Chondrocyte (in vitro differentiated cells): ENCODE measurements at regions not wholly inside any gene's neighbourhood (a gene's known extent, or its start where the extent isn't known, plus 50 kb on each side); places are given as distances from the start of the nearest gene placed in this dataset.
"Not testable (repeated sequence)": the region's sequence is repeated elsewhere in the genome, so short reads cannot be mapped to it uniquely, and the experiment has no call there.

Experiments used
- DNase-seq: peaks from one replicate; pipeline ENCODE4 v3.0.0; 2021; ENCODE audit warnings: mixed read lengths, low spot score
- H3K27ac Mint-ChIP-seq: one replicate; pipeline ENCODE4 v1.8.0; 2021; ENCODE audit warnings: mild to moderate bottlenecking, moderate library complexity, mixed read lengths; ENCODE audit not compliant: unreplicated experiment
- H3K27me3 Mint-ChIP-seq: 2 replicates; pipeline ENCODE4 v1.8.0; 2021; ENCODE audit warnings: low read depth, mixed read lengths
- H3K36me3 Mint-ChIP-seq: 2 replicates; pipeline ENCODE4 v1.8.0; 2021; ENCODE audit warnings: low read depth, mixed read lengths
- H3K4me1 Mint-ChIP-seq: 2 replicates; pipeline ENCODE4 v1.8.0; 2021; ENCODE audit warnings: low read depth, mild to moderate bottlenecking, mixed read lengths
- H3K4me3 Mint-ChIP-seq: one replicate; pipeline ENCODE4 v1.8.0; 2021; ENCODE audit warnings: mild to moderate bottlenecking, moderate library complexity, mixed read lengths; ENCODE audit not compliant: unreplicated experiment
- H3K9me3 Mint-ChIP-seq: 2 replicates; pipeline ENCODE4 v1.8.0; 2021; ENCODE audit warnings: low read depth, mixed read lengths
- CTCF ChIP-seq: fragments of 200-600 bp; sonication (generic); IDR thresholded peaks from 2 replicates; pipeline ENCODE4 v1.5.0; 2021; ENCODE audit warnings: antibody characterized with exemption, mild to moderate bottlenecking, moderate library complexity

- no peak for TF ChIP-seq CTCF
- H3K36me3 Mint-ChIP-seq: no peaks in the 10 kb centered on the region
- H3K4me3 Mint-ChIP-seq: no peak overlapping the region
- no peak for DNase-seq
- H3K27me3 Mint-ChIP-seq: peaks cover 3% of the 10 kb centered on the region
- H3K4me1 Mint-ChIP-seq: no peaks in the 10 kb centered on the region
- H3K27ac Mint-ChIP-seq: no peak overlapping the region
- no peaks in the 10 kb centered on the region for H3K9me3 Mint-ChIP-seq
These were observed 490.8 kb downstream of the HTR1B start for GRCh38 chr6:76972474-76972873.

- peaks cover 12% of the 10 kb centered on the region for H3K9me3 Mint-ChIP-seq
- not testable (repeated sequence) for H3K27me3 Mint-ChIP-seq, H3K4me1 Mint-ChIP-seq, H3K27ac Mint-ChIP-seq, DNase-seq, H3K36me3 Mint-ChIP-seq, H3K4me3 Mint-ChIP-seq
These were observed 504.1 kb downstream of the HTR1B start for GRCh38 chr6:76959177-76959576.

GRCh38 chr6:76942203-76942966 is 520.9 kb downstream of the HTR1B start:
- Mint-ChIP-seq H3K9me3 (peaks cover 10% of the 10 kb centered on the region), H3K36me3 (peaks cover 1% of the 10 kb centered on the region), H3K27ac (no peak overlapping the region), H3K4me1 (no peaks in the 10 kb centered on the region), H3K4me3 (no peak overlapping the region), H3K27me3 (peaks cover 6% of the 10 kb centered on the region)
- no peak for TF ChIP-seq CTCF
- no peak for DNase-seq

- no peak for TF ChIP-seq CTCF
- Mint-ChIP-seq H3K9me3 (peaks cover 10% of the 10 kb centered on the region), H3K27me3 (peaks cover 7% of the 10 kb centered on the region), H3K4me3 (no peak overlapping the region), H3K27ac (no peak overlapping the region), H3K36me3 (peaks cover 1% of the 10 kb centered on the region), H3K4me1 (no peaks in the 10 kb centered on the region)
- no peak for DNase-seq
These were observed 523.1 kb downstream of the HTR1B start for GRCh38 chr6:76940191-76940590.

- no peak for TF ChIP-seq CTCF
- H3K27me3 Mint-ChIP-seq: peaks cover 2% of the 10 kb centered on the region
- H3K4me1 Mint-ChIP-seq: no peaks in the 10 kb centered on the region
- no peaks in the 10 kb centered on the region for H3K9me3 Mint-ChIP-seq
- H3K4me3 Mint-ChIP-seq: no peak overlapping the region
- DNase-seq: no peak
- H3K36me3 Mint-ChIP-seq: no peaks in the 10 kb centered on the region
- no peak overlapping the region for H3K27ac Mint-ChIP-seq
These were observed 548.6 kb downstream of the HTR1B start for GRCh38 chr6:76914737-76915136.

GRCh38 chr6:76905541-76905940 is 557.8 kb downstream of the HTR1B start:
- H3K27ac Mint-ChIP-seq, H3K27me3 Mint-ChIP-seq, H3K4me1 Mint-ChIP-seq, H3K4me3 Mint-ChIP-seq, DNase-seq, H3K36me3 Mint-ChIP-seq: not testable (repeated sequence)
- peaks cover 11% of the 10 kb centered on the region for H3K9me3 Mint-ChIP-seq
